UCSD-AML1 (cell line): ENCODE measurements at regions not wholly inside any gene's neighbourhood (a gene's known extent, or its start where the extent isn't known, plus 50 kb on each side); places are given as distances from the start of the nearest gene placed in this dataset.

Experiments used
- DNase-seq: peaks from one replicate; lab custom pipeline; 2025; ENCODE audit not compliant: unreplicated experiment; lab: John Stamatoyannopoulos, UW

GRCh38 chr10:84996580-84996979 lies 668.2 kb downstream of the CCSER2 start:
- DNase-seq, result no peak

DNA sequence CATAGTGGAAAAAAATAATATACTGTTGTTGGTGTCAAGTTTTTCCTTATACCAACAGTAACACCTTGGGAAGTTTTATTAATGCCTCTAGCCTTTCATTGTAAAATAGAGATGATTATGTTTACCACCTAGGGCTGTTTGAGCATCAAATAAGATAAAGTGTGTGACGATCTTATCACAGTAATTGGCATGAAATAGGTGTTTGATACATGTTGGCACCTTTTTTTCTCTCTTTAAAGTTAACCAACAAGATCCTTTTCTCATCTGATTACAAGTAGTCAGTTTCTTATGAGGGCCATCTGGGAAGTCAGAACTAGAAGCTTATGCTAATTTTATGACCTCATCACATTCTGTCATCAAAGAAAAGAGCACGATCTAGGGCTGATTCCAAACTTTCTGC lies 669.5 kb downstream of the CCSER2 start:
- DNase-seq, result no peak

DNA sequence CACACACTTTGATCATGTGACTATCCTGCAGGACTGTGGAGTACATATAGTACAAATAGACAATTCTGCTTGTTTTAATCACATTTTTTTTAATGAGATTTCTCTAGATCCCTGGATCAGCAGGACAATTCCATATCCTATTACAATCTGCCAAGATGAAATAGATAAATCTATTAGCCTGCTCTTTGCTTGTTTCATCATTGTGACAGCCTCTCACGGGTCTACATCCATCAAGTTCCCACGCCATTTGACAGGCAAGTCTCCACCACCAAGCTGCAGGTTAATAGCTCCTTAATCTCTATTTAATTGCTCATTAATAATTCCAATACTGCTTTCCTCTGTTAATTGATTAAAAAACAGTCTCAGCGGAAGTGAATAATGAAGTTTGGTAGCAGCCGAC lies 671.5 kb downstream of the CCSER2 start:
- no peak for DNase-seq

DNA sequence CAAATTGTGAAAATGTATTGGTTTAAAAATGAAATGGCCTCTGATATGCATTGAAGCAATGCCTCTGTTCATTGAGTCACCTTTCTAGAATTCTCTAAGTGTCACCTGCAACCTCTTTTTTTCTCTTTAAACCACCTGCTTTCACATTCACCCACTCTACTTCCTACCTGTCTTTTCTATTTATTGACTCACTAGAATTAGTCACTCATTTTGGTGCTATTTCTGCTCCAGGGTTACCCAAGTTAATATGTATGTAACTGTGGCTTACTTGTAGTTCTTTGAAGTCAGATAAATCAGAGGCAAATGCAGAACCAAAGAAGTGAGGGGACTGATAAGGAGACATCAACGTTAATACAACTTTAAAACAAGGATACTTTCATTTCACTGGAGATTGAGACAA lies 674.7 kb downstream of the CCSER2 start:
- DNase-seq, result no peak

DNA sequence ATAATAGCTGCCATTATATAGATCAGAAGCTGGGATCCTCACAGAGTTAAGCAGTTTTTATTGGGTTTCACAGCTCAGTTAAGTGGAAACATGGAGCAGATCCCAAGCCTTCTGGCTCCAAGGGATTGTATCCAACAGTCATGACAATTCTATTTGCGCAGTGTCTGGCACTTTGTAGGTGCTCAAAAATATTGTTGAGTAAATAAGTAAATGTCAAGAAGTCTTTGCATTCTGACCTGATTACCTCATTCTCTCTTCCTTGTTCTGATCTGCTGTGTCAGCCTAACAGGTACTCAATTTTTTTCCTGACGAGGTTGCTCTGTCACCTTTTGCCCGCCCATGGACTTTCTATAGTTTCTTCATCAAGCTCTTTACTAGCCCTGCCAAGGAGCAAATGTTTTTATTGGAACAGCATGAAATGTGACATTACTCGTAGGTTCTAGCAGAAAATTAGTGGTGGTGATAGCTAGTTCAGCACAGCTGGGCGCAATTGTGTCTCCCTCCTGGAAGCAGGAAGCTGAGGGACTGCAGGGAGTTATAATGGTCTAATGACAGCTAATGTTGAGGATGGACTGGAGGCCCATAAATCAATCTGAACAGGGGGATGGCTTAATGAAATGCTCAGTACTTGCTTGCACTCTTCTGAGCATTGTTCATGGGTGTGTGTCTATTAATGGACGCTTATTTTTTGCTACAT lies 680.2 kb downstream of the CCSER2 start:
- DNase-seq, result no peak

GRCh38 chr10:85012305-85012704 lies 683.9 kb downstream of the CCSER2 start:
- no peak for DNase-seq

- DNase-seq, result no peak
These were observed 698.6 kb downstream of the CCSER2 start for GRCh38 chr10:85026878-85027467.

GRCh38 chr10:85032981-85033380 lies 704.6 kb downstream of the CCSER2 start:
- no peak for DNase-seq

GRCh38 chr10:85036661-85037060 lies 708.3 kb downstream of the CCSER2 start:
- DNase-seq, result no peak

DNA sequence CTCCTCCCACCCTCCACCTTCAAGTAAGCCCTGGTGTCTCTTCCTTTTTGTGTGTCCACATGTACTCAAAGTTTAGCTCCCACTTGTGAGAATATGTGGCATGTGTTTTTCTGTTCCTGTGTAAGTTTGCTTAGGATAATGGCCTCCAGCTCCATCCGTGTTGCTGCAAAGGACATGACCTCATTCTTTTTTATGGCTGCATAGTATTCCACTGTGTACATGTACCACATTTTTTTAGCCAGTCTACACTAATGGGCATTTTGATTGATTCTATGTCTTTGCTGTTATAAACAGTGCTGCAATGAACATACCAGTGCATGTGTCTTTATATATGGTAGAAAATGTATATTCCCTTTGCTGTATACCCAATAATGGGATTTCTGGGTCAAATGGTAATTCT lies 710.9 kb downstream of the CCSER2 start:
- DNase-seq, result no peak

DNA sequence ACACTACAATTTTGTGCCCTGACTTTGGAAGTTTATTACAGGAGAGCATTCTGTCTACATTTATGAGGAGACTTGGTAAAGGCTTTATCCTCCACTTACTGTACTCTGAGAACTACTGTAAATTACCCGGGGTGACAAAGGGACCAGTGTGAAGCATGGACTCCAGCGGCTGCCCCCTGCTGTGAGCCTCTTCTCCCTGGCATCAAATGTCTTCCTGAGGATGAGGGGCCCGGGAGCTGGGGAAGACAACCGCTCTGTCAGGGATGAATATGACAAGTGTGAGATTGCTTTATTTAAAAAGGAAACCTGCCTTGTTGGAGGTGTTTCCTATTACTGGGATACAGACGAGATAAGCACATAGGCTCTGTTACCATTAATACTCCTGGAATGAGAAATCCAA lies 714.8 kb downstream of the CCSER2 start:
- no peak for DNase-seq

DNA sequence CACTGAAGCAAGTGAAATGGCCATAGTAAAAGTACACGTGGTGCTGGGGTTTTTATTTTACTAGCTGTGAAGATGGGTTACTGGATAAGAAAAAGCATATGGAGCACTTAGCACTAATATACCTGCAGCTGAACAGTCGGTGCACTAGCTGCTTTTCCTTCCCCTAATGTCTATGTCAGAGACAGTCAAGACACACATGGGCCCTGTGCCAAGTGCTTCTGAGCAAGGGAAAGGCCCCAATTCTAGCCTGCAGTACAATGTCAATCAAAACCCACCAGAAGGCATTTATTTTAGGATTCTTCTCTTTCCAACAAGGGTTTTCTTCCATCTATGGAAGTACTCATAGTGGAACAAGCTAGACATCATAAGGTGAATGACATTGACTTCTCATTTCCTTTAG lies 716.7 kb downstream of the CCSER2 start:
- no peak for DNase-seq

DNA sequence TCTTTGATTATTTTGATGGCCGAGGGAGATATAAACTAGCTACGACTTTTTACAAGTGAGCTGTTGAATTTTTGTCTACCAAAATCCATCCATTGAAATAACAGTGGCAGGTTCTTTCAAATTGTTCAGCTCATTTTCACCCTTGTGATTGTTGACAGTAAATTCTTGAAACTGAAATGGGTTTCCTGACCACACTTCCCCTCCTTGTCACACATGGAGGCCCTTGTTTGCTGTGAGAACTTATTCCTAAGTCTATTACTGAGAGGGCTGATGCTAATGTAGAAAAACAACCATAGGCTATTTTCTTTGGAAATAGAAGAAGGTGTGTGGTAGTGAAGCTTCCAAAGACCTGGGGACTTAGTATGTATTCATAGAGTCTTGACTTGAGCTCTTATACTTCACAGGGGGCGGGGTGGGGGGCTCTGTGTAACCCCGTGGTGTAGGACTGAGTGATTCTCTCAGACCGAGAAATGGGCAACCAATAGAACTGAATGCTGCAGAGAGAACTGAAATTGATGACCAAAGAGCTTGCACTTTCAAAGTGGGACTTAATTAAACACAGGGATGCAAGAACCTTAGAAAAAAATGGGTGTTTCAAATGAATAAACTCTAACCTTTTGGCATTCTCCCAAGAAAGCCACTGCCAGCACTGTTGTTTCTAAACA lies 718.9 kb downstream of the CCSER2 start:
- no peak for DNase-seq

DNA sequence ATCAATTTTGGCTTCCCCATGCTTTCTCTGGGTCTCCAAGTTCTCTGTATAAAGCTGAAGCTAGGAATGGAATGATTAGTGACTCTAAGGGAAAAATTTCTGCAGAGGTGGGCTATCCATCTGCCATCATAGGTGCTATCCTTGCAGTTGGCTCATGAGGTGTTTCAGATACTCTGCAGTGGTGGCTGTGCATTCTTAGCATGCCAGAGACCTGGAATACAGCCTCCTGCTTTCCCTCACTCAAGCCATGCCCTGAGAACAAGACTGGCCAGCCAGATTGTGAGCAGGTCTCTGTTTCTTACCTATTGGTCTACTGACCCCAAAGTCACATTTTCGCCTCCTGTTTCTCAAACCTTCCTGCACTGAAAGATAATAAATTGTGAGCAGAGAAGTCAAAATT lies 719.6 kb downstream of the CCSER2 start:
- DNase-seq, result no peak

DNA sequence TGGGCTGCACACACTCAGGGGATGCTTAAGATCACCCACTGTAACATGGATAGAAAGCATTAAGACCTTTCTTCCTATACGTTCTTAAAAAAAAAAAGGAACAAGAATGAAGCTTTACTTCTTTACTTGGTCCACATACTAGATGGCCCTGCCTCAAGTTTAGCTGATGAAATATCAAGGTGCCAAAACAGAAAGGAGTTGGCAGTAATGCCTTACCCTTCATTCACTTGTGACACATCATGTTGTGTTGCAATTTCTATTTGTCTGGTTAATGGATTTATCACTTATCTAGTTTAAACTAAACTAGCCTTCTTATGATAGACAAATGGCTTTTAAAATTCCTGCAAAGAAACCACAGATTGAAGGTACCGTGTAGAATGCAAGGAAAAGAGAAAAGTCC lies 720.3 kb downstream of the CCSER2 start:
- DNase-seq, result no peak

GRCh38 chr10:85060944-85061343 lies 732.6 kb downstream of the CCSER2 start:
- no peak for DNase-seq

- DNase-seq, result no peak
These were observed 733.0 kb downstream of the CCSER2 start for GRCh38 chr10:85061401-85061800.

DNA sequence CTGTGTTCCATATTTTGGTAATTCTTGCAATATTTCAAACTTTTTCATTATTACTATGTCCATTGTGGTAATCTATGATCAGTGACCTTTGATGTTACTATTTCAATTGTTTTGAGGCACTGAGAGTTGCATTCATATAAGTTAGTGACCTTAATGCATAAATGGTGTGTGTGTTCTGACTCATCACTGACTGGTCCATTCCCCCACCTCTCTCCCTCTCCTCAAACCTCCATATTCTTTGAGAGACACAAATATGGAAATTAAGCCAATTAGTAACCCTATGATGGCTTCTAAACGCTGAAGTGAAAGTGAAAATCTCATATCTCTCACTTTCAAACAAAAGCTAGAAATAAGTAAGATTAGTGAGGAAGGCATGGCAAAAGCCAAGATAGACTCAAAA lies 739.6 kb downstream of the CCSER2 start:
- no peak for DNase-seq

DNA sequence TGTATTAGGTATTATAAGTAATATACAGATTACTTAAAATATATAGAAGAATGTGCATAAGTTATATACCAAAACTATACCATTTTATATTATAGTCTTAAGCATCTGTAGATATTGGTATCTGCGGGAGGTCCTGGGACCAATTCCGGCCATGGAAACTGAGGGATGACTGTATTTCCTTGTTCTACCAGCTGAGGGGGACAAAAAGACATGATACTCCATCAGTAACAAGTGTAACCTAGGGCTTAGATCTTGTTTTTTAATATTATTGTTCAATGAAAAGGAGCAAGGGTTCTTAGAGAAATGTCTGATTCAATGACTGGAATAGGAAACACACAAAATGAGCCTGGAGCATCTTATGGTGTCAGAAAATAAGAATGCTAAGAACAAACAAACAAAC lies 752.5 kb downstream of the CCSER2 start:
- no peak for DNase-seq

- DNase-seq, result no peak
These were observed 770.6 kb downstream of the CCSER2 start for GRCh38 chr10:85098835-85099521.

GRCh38 chr10:85100495-85100894 lies 772.1 kb downstream of the CCSER2 start:
- no peak for DNase-seq
